Naive thymus-derived CD8-positive, alpha-beta T cell (primary cell): ENCODE measurements at regions not wholly inside any gene's neighbourhood (a gene's known extent, or its start where the extent isn't known, plus 50 kb on each side); places are given as distances from the start of the nearest gene placed in this dataset.

Experiments
- ATAC-seq, 2 donors: fragments of 150-1000 bp; cut with Tn5 transposase in 1 of 2; sonication (Bioruptor Pico), chemical (Tn5 transposase) in 1 of 2; 1 replicate in 1 of 2; 2 replicates in 1 of 2; pipeline ENCODE4 v1.10.0; 2021; ENCODE audit warnings: mild to moderate bottlenecking in 2 of 2, moderate library complexity in 2 of 2
- POLR2A ChIA-PET: fragments of 350-600 bp; sonication (Branson Sonifier 250); formaldehyde crosslinking; loops from one replicate; lab custom pipeline; 2021; ENCODE audit warnings: antibody characterized with exemption; lab: Charles Lee
- DNase-seq, 10 donors: peaks; one replicate each; pipeline versions ENCODE4 v3.0.0 to v3.0.0-alpha.2; 2020 to 2022
- H3K27ac Mint-ChIP-seq, 10 donors: one replicate each; pipeline ENCODE4 v1.8.0; 2020 to 2022; ENCODE audit warnings: mild to moderate bottlenecking in 10 of 10, mixed read lengths in 10 of 10, moderate library complexity in 4 of 10, inconsistent platforms in 1 of 10
- H3K27me3 Mint-ChIP-seq, 5 donors: one replicate each; pipeline ENCODE4 v1.8.0; 2021 to 2022; ENCODE audit warnings: mixed read lengths in 5 of 5
- H3K36me3 Mint-ChIP-seq, 3 donors: one replicate each; pipeline ENCODE4 v1.8.0; 2020 to 2022; ENCODE audit warnings: mixed read lengths in 3 of 3, mild to moderate bottlenecking in 2 of 3, inconsistent platforms in 1 of 3
- H3K4me1 Mint-ChIP-seq, 4 donors: one replicate each; pipeline ENCODE4 v1.8.0; 2021 to 2022; ENCODE audit warnings: mixed read lengths in 4 of 4
- H3K4me3 Mint-ChIP-seq, 10 donors: one replicate each; pipeline ENCODE4 v1.8.0; 2020 to 2022; ENCODE audit warnings: mild to moderate bottlenecking in 10 of 10, mixed read lengths in 10 of 10, moderate library complexity in 6 of 10, inconsistent platforms in 1 of 10
- H3K9me3 Mint-ChIP-seq, 9 donors: one replicate each; pipeline ENCODE4 v1.8.0; 2020 to 2022; ENCODE audit warnings: mixed read lengths in 9 of 9, mild to moderate bottlenecking in 3 of 9, inconsistent platforms in 1 of 9, moderate library complexity in 1 of 9

DNA sequence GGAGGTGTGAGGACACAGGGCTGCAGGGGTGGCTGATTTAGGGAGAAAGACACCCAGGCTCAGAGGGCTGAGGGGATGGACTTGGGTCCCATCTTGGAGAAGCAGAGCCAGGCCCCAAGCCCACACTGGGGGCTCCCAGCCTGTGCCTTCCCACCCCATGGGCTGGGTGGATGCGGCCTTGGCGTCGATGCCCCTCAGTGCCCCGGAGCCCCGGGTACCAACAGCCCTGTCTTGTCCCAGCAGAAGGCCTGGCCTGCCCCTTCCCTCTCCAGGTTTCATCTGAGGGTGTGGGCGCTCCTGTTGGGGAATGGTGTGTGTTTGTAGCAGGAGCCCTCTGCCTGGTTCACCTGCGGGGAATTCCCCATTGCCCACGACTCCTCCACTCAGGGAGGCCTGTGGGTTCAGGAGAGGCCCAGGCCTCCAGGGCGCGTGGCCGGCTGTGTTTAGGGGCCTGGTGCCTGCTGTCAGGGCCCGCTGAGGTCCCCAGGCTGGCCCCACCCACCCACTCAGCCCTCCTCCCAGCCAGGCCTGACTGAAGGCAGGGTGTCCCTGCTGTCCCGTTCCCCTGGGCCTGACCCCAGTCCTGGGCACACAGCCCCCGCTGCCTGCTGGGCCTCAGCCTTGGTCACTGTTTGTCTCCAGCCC, 51.1 kb upstream of the BEGAIN start:
- H3K36me3 Mint-ChIP-seq = no peaks in the 10 kb centered on the region
- POLR2A ChIA-PET = interaction anchor here (1.6 to 2.2 kb wide), 2 partner anchors 21 to 92 kb away, joined by 3 to 10 read pairs; no protein-coding TSS in a partner anchor
- no peaks in the 10 kb centered on the region for H3K9me3 Mint-ChIP-seq
- no peak for ATAC-seq
- peaks cover 0 to 7% (median 0%) of the 10 kb centered on the region in 5 donors for H3K27me3 Mint-ChIP-seq
- peaks cover 30 to 64% (median 51%) of the 10 kb centered on the region in 4 donors for H3K4me1 Mint-ChIP-seq
- H3K27ac Mint-ChIP-seq = peak overlapping the region in 7 of 10 donors; percentile 1 to 97 (median 92)
- DNase-seq = no peak
- peak overlapping the region in 1 of 10 donors; percentile 82 for H3K4me3 Mint-ChIP-seq

DNA sequence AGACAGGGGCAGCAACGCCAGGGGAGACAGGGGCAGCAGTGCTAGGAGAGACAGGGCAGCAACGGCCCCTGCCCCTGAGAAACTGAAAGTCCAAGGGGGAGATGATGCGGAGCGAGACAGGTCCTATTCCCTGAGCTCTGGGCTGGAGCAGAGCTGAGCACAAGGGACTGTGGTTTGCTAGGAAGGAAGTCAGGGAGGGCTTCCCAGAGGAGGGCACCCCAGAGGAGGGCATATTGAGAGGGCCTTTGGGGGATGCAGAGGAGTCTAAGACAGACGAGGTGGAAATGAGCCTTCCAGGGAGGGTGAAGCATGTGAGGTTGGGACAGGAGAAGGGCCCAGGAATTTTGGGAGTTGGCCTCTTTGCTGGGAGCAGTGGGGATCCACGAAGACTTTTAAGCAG, 52.1 kb upstream of the BEGAIN start:
- peaks cover 29 to 74% (median 60%) of the 10 kb centered on the region in 4 donors for H3K4me1 Mint-ChIP-seq
- ATAC-seq = no peak
- H3K4me3 Mint-ChIP-seq = peak overlapping the region; percentile 24 to 82 (median 51)
- peaks cover 0 to 7% (median 0%) of the 10 kb centered on the region in 5 donors for H3K27me3 Mint-ChIP-seq
- POLR2A ChIA-PET = interaction anchor here (1.6 to 2.2 kb wide), 2 partner anchors 22 to 93 kb away, joined by 3 to 10 read pairs; no protein-coding TSS in a partner anchor
- no peaks in the 10 kb centered on the region for H3K36me3 Mint-ChIP-seq
- no peak for DNase-seq
- peak overlapping the region in 9 of 10 donors; percentile 53 to 97 (median 92) for H3K27ac Mint-ChIP-seq
- no peaks in the 10 kb centered on the region for H3K9me3 Mint-ChIP-seq

DNA sequence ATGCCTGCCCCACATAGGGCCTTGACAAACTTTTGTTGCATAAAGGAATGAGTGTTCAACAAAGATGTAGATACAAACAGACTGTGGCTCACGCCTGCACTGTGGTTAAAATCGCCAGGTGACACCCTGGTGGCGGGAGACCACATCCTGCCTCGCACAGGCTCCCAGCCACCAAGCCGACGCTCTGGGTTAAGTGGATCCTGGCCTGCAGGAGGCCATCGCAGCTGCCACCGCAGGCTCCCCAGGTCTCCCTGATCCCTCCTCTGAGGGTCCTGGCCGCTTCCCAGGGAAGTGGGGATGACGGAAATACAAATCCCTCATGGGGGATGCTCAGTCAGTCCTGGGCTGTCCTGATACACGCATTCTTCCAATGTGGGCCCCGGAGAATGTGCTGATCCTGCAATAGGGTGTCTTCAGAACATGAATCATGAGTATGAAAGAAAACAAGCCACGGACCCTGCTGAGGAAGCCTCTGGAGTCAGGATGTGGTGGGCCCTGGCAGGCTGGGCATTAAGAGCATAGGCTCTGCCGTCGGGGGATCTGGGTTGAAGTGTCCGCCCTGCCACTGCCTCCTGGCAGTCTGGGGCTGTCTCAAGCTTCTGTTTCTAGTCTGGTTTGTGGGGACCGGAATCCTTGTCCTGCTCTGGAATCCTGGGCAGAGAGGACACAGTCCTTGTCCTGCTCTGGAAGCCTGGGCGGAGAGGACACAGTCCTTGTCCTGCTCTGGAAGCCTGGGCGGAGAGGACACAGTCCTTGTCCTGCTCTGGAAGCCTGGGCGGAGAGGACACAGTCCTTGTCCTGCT, 53.5 kb upstream of the BEGAIN start:
- no peaks in the 10 kb centered on the region for H3K36me3 Mint-ChIP-seq
- H3K27me3 Mint-ChIP-seq = peaks cover 0 to 6% (median 0%) of the 10 kb centered on the region in 5 donors
- H3K4me1 Mint-ChIP-seq = peaks cover 40 to 87% (median 74%) of the 10 kb centered on the region in 4 donors
- peak overlapping the region; percentile 86 to 97 (median 93) for H3K27ac Mint-ChIP-seq
- H3K4me3 Mint-ChIP-seq = peak overlapping the region; percentile 62 to 94 (median 87)
- POLR2A ChIA-PET = interaction anchor here (0.6 to 2.5 kb wide), 3 partner anchors 23 to 94 kb away, joined by 3 to 10 read pairs (median 9); no protein-coding TSS in a partner anchor
- DNase-seq = peak; percentile 17 to 83 (median 70)
- peak; percentile 91 to 94 for ATAC-seq
- no peaks in the 10 kb centered on the region for H3K9me3 Mint-ChIP-seq

DNA sequence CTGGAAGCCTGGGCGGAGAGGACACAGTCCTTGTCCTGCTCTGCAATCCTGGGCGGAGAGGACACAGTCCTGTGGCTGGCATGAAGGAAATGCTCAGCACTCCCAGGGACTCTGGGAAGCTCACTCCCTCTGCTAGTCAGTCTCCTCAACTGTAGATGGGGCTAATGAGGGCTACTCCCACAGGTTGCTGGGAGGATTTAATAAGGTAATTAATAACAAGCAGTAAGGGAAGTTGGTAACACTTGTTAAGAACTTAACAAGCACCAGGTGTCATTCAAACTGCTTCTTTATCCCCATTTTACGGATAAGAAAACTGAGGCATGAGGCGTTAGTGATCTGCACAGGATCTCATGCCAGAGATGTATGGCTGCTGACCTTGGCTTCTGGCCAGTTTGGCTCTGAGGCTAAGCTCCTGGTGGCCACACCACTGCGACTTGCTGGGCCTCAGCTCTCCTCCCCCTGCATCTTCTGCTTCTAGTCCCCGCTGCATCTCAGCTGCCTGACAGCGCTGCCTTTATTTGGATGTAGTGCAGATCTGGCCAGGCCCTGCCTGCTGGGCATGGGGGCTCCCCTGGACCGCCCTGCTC, 54.1 kb upstream of the BEGAIN start:
- H3K4me1 Mint-ChIP-seq = peaks cover 41 to 92% (median 78%) of the 10 kb centered on the region in 4 donors
- H3K4me3 Mint-ChIP-seq = peak overlapping the region in 6 of 10 donors; percentile 15 to 82 (median 25)
- H3K27ac Mint-ChIP-seq = peak overlapping the region in 7 of 10 donors; percentile 46 to 97 (median 84)
- H3K36me3 Mint-ChIP-seq = no peaks in the 10 kb centered on the region
- DNase-seq (no peak), ATAC-seq (no peak)
- H3K9me3 Mint-ChIP-seq = no peaks in the 10 kb centered on the region
- H3K27me3 Mint-ChIP-seq = peaks cover 0 to 6% (median 0%) of the 10 kb centered on the region in 5 donors
- POLR2A ChIA-PET = interaction anchor here (1.5 to 2.5 kb wide), 2 partner anchors 11 to 94 kb away, joined by 3 to 9 read pairs; no protein-coding TSS in a partner anchor

DNA sequence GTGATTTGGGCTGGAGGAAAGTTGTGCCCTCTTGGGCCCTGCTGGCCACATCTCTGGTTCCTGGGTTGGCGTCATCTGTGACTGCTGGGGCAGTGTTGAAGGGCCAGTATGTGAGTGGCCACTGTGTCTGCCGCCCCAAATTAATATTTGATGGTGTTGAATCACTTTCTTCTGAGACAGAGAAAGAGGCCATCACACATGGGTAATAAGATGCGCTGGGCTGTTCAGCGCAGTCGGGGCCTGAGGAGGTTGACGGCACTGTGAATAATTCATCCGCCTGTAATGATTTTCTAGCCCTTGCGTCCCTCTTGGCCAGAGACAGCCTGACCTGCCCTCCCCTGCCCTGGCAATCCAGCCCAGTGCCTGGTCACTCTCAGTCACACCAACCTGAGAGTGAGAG, 56.2 kb upstream of the BEGAIN start:
- Mint-ChIP-seq H3K36me3 (no peaks in the 10 kb centered on the region), H3K4me1 (peaks cover 37 to 75% (median 70%) of the 10 kb centered on the region in 4 donors), H3K27me3 (peaks cover 0 to 4% (median 0%) of the 10 kb centered on the region in 5 donors), H3K27ac (peak overlapping the region in 7 of 10 donors; percentile 24 to 78 (median 60)), H3K9me3 (no peaks in the 10 kb centered on the region), H3K4me3 (peak overlapping the region in 1 of 10 donors; percentile 4)
- ATAC-seq (no peak), DNase-seq (no peak)
- POLR2A ChIA-PET = no interaction called here

DNA sequence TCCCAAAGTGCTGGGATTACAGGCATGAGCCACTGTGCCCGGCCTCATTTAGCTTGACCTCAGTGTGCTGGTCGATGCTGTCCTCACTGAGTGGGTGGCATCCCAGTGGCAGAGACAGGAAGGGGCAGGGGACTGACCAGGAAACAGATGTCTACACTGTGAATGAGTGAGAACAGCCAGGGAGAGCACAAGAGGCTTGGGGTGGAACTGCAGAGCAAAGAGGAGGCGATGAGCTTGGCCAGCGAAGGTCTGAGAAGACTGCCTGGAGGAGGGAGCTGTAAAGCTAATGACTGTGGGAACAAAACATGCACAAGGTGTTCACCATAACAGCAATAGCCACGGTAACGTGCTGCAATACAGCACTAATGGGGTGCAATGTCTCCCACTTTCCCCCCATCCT, 57.2 kb upstream of the BEGAIN start:
- POLR2A ChIA-PET = interaction anchor here (0.8 to 1.9 kb wide), 4 partner anchors 96 to 431 kb away, joined by 3 to 7 read pairs (median 4); no protein-coding TSS in a partner anchor
- peaks cover 0 to 4% (median 0%) of the 10 kb centered on the region in 5 donors for H3K27me3 Mint-ChIP-seq
- H3K4me1 Mint-ChIP-seq = peaks cover 29 to 67% (median 62%) of the 10 kb centered on the region in 4 donors
- peak overlapping the region in 4 of 10 donors; percentile 16 to 70 (median 44) for H3K4me3 Mint-ChIP-seq
- DNase-seq (no peak), ATAC-seq (no peak)
- peak overlapping the region in 4 of 10 donors; percentile 10 to 62 (median 39) for H3K27ac Mint-ChIP-seq
- H3K9me3 Mint-ChIP-seq = no peaks in the 10 kb centered on the region
- H3K36me3 Mint-ChIP-seq = no peaks in the 10 kb centered on the region

DNA sequence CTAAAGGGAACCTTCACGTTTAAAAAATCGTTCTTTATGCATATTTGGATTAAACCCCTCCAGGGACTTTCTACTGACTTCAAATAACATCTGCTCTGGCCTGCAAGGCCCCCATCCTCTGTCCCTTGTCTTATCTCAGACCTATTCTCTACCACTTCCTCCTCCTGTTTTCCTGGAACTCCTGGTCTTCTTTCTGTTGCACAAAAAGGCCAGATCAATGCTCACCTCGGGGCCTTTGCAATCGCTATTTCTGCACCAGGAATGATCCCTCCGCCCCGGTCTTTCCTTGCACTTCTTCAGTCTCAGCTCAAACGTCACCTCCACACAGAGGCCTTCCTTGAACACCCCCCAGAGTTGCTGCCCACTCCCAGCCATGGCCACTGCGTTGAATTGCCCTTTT, 57.6 kb upstream of the BEGAIN start:
- POLR2A ChIA-PET = interaction anchor here (0.8 to 1.9 kb wide), 6 partner anchors 96 to 432 kb away, joined by 3 to 12 read pairs (median 6); no protein-coding TSS in a partner anchor
- H3K27ac Mint-ChIP-seq = peak overlapping the region in 8 of 10 donors; percentile 2 to 81 (median 32)
- H3K36me3 Mint-ChIP-seq = no peaks in the 10 kb centered on the region
- DNase-seq (no peak), ATAC-seq (no peak)
- H3K4me1 Mint-ChIP-seq = peaks cover 28 to 63% (median 58%) of the 10 kb centered on the region in 4 donors
- peak overlapping the region in 8 of 10 donors; percentile 16 to 70 (median 32) for H3K4me3 Mint-ChIP-seq
- H3K9me3 Mint-ChIP-seq = no peaks in the 10 kb centered on the region
- H3K27me3 Mint-ChIP-seq = peaks cover 0 to 4% (median 0%) of the 10 kb centered on the region in 5 donors

DNA sequence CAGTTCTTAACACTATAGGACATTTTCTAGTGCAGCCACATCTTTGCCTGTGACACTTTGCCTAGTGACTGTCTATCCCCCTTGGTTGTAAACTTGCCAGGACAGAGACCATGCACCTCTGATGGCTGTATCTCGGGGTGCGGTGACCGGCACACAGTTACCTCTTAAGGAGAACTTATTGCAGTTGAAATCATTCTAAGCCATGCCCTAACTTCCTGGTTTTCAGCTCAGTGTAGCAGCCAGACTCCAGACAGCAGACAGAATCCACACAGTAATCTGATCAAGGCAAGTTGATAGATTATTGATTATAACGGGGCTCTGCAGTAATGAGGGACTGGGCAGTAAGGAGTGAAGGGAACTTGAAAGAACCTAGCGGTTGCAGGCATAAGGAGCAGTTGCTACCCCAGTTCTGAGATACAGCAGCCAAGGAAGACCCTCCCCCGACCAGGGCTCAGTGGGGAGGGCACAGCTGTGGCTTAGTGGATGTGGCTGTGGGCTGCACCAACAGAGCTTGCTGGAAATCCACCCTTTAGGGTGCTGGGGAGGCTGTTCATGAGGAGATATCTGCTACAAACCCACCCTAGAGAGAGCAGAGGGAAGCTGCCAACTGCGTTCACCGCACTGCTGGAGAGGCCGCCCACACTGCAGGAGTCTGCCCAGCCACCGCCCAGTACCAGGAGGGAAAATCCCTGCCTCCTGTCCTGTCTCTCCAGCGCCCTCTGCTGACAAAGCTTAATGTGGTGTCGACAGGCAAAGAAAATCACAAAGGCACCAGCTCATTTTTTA, 58.2 kb upstream of the BEGAIN start:
- H3K4me3 Mint-ChIP-seq = peak overlapping the region in 8 of 10 donors; percentile 16 to 70 (median 38)
- H3K27ac Mint-ChIP-seq = peak overlapping the region in 9 of 10 donors; percentile 36 to 83 (median 62)
- no peaks in the 10 kb centered on the region for H3K36me3 Mint-ChIP-seq
- POLR2A ChIA-PET = interaction anchor here (1.0 to 1.9 kb wide), 5 partner anchors 72 to 262 kb away, joined by 4 to 12 read pairs (median 7); no protein-coding TSS in a partner anchor
- peaks cover 0 to 1% (median 0%) of the 10 kb centered on the region in 5 donors for H3K27me3 Mint-ChIP-seq
- H3K4me1 Mint-ChIP-seq = peaks cover 25 to 57% (median 52%) of the 10 kb centered on the region in 4 donors
- ATAC-seq = peak; percentile 93 to 96
- H3K9me3 Mint-ChIP-seq = no peaks in the 10 kb centered on the region
- DNase-seq = peak; percentile 74 to 92 (median 82)

DNA sequence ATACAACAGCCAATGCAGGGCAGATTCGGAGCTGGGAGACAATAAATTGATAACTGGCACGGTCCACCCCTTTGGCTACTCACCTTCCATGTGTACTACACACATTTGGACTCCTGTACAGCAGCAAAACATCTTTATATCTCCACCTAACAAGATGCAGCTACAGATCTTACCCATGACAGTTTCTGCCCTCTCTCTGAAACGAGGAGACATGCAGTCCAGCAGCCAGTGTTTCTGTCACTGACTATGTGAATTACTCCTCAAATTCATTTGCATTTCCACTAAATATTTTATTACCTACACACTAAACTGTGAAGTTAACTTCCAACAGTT, 58.7 kb upstream of the BEGAIN start:
- no peak for DNase-seq
- no peak for ATAC-seq
- POLR2A ChIA-PET = interaction anchor here (1.0 to 1.9 kb wide), 4 partner anchors 71 to 262 kb away, joined by 4 to 12 read pairs (median 7); no protein-coding TSS in a partner anchor
- Mint-ChIP-seq H3K27me3 (peaks cover 0 to 1% (median 0%) of the 10 kb centered on the region in 5 donors), H3K4me3 (peak overlapping the region in 6 of 10 donors; percentile 12 to 60 (median 29)), H3K9me3 (no peaks in the 10 kb centered on the region), H3K36me3 (no peaks in the 10 kb centered on the region), H3K27ac (peak overlapping the region in 7 of 10 donors; percentile 41 to 83 (median 62)), H3K4me1 (peaks cover 20 to 51% (median 46%) of the 10 kb centered on the region in 4 donors)

DNA sequence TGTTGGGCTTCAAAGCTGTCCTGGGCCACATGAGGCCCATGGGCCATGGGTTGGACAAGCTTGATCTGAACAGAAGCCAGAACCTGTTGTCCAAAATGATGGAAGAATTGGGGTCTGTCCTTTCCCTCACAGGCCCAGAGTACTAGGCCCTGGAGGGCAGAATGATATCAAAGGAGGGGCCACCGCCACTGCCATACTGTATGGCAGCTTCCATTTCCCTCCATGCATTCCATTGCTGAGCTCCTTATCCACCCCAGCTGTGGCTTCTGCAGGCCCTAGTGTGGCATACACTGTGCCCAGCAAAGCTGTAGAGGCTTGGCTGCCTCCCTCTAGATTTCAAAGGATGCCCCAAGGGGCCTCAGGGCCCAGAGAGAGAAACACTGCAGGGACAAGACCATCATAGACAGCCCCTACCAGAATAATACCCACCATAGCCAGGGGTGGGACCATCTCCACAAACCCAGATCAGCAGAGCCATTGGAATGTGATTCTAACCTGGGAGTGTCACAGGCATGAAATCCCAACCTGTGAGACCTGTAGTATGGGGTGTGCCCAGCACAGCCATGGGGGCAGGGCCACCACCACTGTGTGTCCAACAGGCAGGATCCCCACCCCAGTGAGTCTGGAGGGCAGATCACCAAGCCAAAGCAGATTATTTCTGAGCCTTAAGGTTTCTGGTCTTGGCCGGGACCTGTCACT, 61.4 kb upstream of the BEGAIN start:
- H3K27ac Mint-ChIP-seq = peak overlapping the region in 1 of 10 donors; percentile 35
- H3K4me1 Mint-ChIP-seq = peaks cover 16 to 25% (median 24%) of the 10 kb centered on the region in 4 donors
- no peak overlapping the region for H3K4me3 Mint-ChIP-seq
- POLR2A ChIA-PET = no interaction called here
- H3K27me3 Mint-ChIP-seq = peaks cover under 1 to 9% (median 3%) of the 10 kb centered on the region in 5 donors
- no peaks in the 10 kb centered on the region for H3K36me3 Mint-ChIP-seq
- ATAC-seq = no peak
- DNase-seq = no peak
- H3K9me3 Mint-ChIP-seq = no peaks in the 10 kb centered on the region

DNA sequence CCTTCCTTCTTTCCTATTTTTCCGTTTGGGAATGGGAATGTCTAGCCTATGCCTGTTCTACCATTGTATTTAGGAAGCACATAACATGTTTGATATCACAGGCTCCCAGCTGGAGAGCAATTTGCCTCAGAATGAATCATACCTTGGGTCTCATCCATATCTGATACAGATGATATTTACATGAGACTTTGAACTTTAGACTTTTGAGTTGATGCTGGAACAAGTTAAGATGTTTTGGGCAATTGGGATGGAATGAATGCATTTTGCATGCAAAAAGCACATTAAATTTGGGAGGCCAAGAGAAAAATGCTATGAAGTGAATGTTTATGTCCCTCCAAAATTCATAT, 61.9 kb upstream of the BEGAIN start:
- ATAC-seq (no peak), DNase-seq (no peak)
- peaks cover 4 to 11% (median 8%) of the 10 kb centered on the region in 5 donors for H3K27me3 Mint-ChIP-seq
- H3K36me3 Mint-ChIP-seq = no peaks in the 10 kb centered on the region
- no peak overlapping the region for H3K27ac Mint-ChIP-seq
- POLR2A ChIA-PET = no interaction called here
- H3K4me1 Mint-ChIP-seq = peaks cover 16 to 23% (median 20%) of the 10 kb centered on the region in 4 donors
- no peak overlapping the region for H3K4me3 Mint-ChIP-seq
- no peaks in the 10 kb centered on the region for H3K9me3 Mint-ChIP-seq
